Choroid plexus epithelial cell (primary cell): ENCODE measurements at regions not wholly inside any gene's neighbourhood (a gene's known extent, or its start where the extent isn't known, plus 50 kb on each side); places are given as distances from the start of the nearest gene placed in this dataset.
"Not testable (repeated sequence)": the region's sequence is repeated elsewhere in the genome, so short reads cannot be mapped to it uniquely, and the experiment has no call there.

ENCODE experiments used
- DNase-seq: peaks from one replicate; pipeline ENCODE4 v3.0.0-alpha.2; 2010; ENCODE audit warnings: low read depth
- H3K4me3 ChIP-seq: 2 replicates; pipeline ENCODE4 v1.5.1; 2011; ENCODE audit warnings: low read depth, mild to moderate bottlenecking, control low read depth, low read length, moderate library complexity
- CTCF ChIP-seq: conservative IDR thresholded peaks from 2 replicates; pipeline ENCODE4 v1.5.1; 2011; ENCODE audit warnings: low read depth, mild to moderate bottlenecking, control low read depth, inconsistent platforms, low read length, moderate library complexity

- H3K4me3 ChIP-seq, result no peak overlapping the region
- DNase-seq, result no peak
- TF ChIP-seq CTCF, result no peak
Observed at GRCh38 chr3:110868106-110868505, 203.5 kb upstream of the NECTIN3 start.

- H3K4me3 ChIP-seq, result no peak overlapping the region
- no peak for DNase-seq
- TF ChIP-seq CTCF, result no peak
Observed at GRCh38 chr3:110869736-110870135, 201.9 kb upstream of the NECTIN3 start.

- no peak for DNase-seq
- H3K4me3 ChIP-seq, result no peak overlapping the region
- TF ChIP-seq CTCF, result no peak
Observed at GRCh38 chr3:110871869-110872268, 199.7 kb upstream of the NECTIN3 start.

- no peak for TF ChIP-seq CTCF
- H3K4me3 ChIP-seq, result no peak overlapping the region
- DNase-seq, result peak; percentile 4
Observed at GRCh38 chr3:110878692-110879091, 192.9 kb upstream of the NECTIN3 start.

- DNase-seq, result peak; percentile 68
- H3K4me3 ChIP-seq, result no peak overlapping the region
- peak; percentile 52 for TF ChIP-seq CTCF
Observed at GRCh38 chr3:110881069-110881468, 190.5 kb upstream of the NECTIN3 start.

GRCh38 chr3:110886222-110886893 lies 185.3 kb upstream of the NECTIN3 start:
- no peak for DNase-seq
- no peak overlapping the region for H3K4me3 ChIP-seq
- no peak for TF ChIP-seq CTCF

- DNase-seq, result no peak
- TF ChIP-seq CTCF, result no peak
- H3K4me3 ChIP-seq, result no peak overlapping the region
Observed at GRCh38 chr3:110887176-110887575, 184.4 kb upstream of the NECTIN3 start.

GRCh38 chr3:110888625-110889375 lies 182.8 kb upstream of the NECTIN3 start:
- not testable (repeated sequence) for H3K4me3 ChIP-seq, DNase-seq

- not testable (repeated sequence) for DNase-seq, H3K4me3 ChIP-seq
Observed at GRCh38 chr3:110889376-110889699, 182.3 kb upstream of the NECTIN3 start.
